Sigmoid colon (tissue), 6 donors: ENCODE measurements at regions not wholly inside any gene's neighbourhood (a gene's known extent, or its start where the extent isn't known, plus 50 kb on each side); places are given as distances from the start of the nearest gene placed in this dataset.

ENCODE experiments used
- DNase-seq: peaks from one replicate; pipeline ENCODE4 v3.0.0-alpha.2; 2019
- H3K27ac ChIP-seq, 4 donors: fragments of 200-600 bp; sonication (generic); one replicate each; pipeline ENCODE4 v1.5.1; 2016 to 2019; ENCODE audit warnings: mild to moderate bottlenecking in 1 of 4
- H3K27me3 ChIP-seq, 3 donors: fragments of 200-600 bp; sonication (generic); one replicate each; pipeline ENCODE4 v1.5.1; 2019; ENCODE audit warnings: mild to moderate bottlenecking in 1 of 3
- H3K36me3 ChIP-seq, 4 donors: fragments of 200-600 bp; sonication (generic); one replicate each; pipeline ENCODE4 v1.5.1; 2016 to 2019
- H3K4me1 ChIP-seq, 4 donors: fragments of 200-600 bp; sonication (generic); one replicate each; pipeline ENCODE4 v1.5.1; 2017 to 2019
- H3K4me3 ChIP-seq, 4 donors: fragments of 200-600 bp; sonication (generic); one replicate each; pipeline ENCODE4 v1.5.1; 2017 to 2019; ENCODE audit warnings: mild to moderate bottlenecking in 2 of 4, moderate library complexity in 1 of 4
- H3K9me3 ChIP-seq, 4 donors: fragments of 200-600 bp in 3 of 4; sonication (generic) in 3 of 4; one replicate each; pipeline versions ENCODE4 v1.5.1 to v1.6.1; 2013 to 2019
- CTCF ChIP-seq, 4 experiments: fragments of 450-650 bp in 3 of 4; fragments of 200-600 bp in 1 of 4; IDR thresholded peaks; one replicate each; pipeline ENCODE4 v1.5.1; 2016 to 2019; ENCODE audit warnings: antibody characterized with exemption in 4 of 4, mild to moderate bottlenecking in 3 of 4, moderate library complexity in 2 of 4
- EP300 ChIP-seq, 4 donors: sonication (generic); formaldehyde crosslinking; IDR thresholded peaks; one replicate each; pipeline ENCODE4 v1.6.1; 2017; ENCODE audit warnings: antibody characterized with exemption in 4 of 4
- POLR2A ChIP-seq, 2 donors: fragments of 450-650 bp; IDR thresholded peaks; one replicate each; pipeline ENCODE4 v1.6.1; 2016; ENCODE audit warnings: antibody characterized with exemption in 2 of 2, mild to moderate bottlenecking in 2 of 2, moderate library complexity in 2 of 2
- POLR2AphosphoS5 ChIP-seq, 4 donors: sonication (generic); formaldehyde crosslinking; IDR thresholded peaks; one replicate each; pipeline ENCODE4 v1.6.1; 2017; ENCODE audit warnings: antibody characterized with exemption in 4 of 4
- whole genome bisulfite sequencing, 2 donors: extraction: QIAGEN DNeasy Blood & Tissue Kit; methylation state at CpG; one replicate each; pipeline ENCODE4 v1.1.7; 2013; 5-methylcytosine and 5-hydroxymethylcytosine counted together
- intact Hi-C: fragments of 100-400 bp; cut with DNase I; formaldehyde crosslinking; loops from one replicate; pipeline ENCODE4 v1.15.1; 2023
- donor health status: healthy with polysubstance abuse.
- donor health status: healthy.

DNA sequence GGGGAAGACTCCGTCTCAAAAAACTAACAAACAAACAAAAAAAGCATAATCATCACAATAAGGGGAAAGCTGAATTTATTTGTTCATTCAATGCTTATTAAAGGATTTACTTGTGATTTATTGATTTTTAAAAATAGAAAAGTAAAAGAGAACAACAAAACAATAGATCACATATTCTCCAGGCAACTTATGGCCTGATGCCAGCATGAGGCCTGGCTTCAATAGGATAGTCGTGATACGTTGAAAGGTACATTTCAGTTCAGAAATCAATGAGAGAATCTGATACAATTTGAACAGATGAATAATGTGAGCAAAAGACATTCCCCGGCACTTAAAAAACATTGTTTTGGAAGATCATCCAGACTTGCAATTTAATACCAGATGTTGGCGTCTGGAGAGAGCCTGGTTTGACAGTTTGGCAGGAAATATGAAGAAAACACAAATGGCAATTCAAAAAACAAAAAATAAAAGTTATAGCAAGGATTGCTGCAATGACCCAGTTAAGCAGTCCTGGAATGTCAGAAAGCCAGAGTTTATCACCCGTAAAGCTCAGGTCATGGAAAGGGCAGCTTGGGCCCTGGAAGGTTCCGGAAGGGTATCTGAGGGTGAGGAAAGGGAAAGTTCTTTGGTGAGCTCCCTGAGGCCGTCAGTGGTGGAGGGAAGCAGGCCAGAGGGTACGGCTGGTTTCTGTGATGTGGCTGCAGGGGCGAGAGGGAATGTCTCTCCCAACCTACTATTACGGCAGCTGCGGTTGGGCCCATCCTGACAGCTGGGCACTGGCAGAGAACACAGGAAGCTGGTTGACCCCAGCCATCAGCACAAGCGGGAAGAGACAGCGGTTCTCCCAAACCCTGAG, 230.2 kb upstream of the HES1 start:
- peak overlapping the region in 1 of 4 donors; percentile 30 for H3K27ac ChIP-seq
- peaks cover 0 to 4% (median 0%) of the 10 kb centered on the region in 4 donors for H3K4me1 ChIP-seq
- H3K4me3 ChIP-seq: no peak overlapping the region
- intact Hi-C loops: no loop called here
- H3K9me3 ChIP-seq: peaks cover 0 to 2% (median 1%) of the 10 kb centered on the region in 4 donors
- H3K36me3 ChIP-seq: no peaks in the 10 kb centered on the region
- no peaks in the 10 kb centered on the region for H3K27me3 ChIP-seq
- 75 to 85% methylated on average over 14 of the region's 14 CpGs for WGBS, 2 donors
- no peak for DNase-seq
- TF ChIP-seq POLR2AphosphoS5 (IDR thresholded peaks at IDR 0.05) (no peak), POLR2A (IDR thresholded peaks at IDR 0.05) (no peak), CTCF (IDR thresholded peaks at IDR 0.05) (no peak), EP300 (IDR thresholded peaks at IDR 0.05) (no peak)

DNA sequence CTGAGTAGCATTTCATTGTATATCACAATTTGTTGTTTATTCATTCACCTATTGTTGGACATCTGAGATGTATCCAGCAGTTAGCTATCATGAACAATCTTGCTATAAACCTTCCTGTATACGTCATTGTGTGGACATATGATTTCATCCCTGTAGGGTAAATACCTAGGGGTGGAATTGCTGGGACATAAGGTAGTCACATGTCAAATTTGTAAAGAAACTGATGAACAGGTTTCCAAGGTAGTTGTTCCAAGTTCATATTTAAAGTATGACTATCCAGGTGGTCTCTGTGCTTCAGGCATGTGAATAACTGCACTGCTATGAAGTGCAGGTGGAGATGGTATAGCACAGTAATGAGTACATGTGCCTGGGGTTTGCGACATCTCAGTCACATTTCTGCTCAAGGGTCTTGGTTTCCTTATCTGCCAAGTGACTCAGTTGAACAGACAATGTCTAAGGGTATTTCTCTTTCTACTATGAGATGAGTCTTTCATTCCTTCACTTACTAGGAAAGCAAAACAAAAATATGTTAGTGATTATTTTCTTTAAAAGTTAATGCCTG, 229.0 kb upstream of the HES1 start:
- no peak overlapping the region for H3K27ac ChIP-seq
- no peaks in the 10 kb centered on the region for H3K36me3 ChIP-seq
- no peak overlapping the region for H3K4me3 ChIP-seq
- DNase-seq: no peak
- H3K9me3 ChIP-seq: peaks cover 0 to 2% (median 0%) of the 10 kb centered on the region in 4 donors
- 88 to 92% methylated on average over 2 of the region's 2 CpGs for WGBS, 2 donors
- intact Hi-C loops: no loop called here
- H3K27me3 ChIP-seq: no peaks in the 10 kb centered on the region
- peaks cover 0 to 4% (median 0%) of the 10 kb centered on the region in 4 donors for H3K4me1 ChIP-seq
- TF ChIP-seq CTCF (IDR thresholded peaks at IDR 0.05): no peak
- TF ChIP-seq EP300 (IDR thresholded peaks at IDR 0.05): no peak
- TF ChIP-seq POLR2A (IDR thresholded peaks at IDR 0.05): no peak
- no peak for TF ChIP-seq POLR2AphosphoS5 (IDR thresholded peaks at IDR 0.05)

DNA sequence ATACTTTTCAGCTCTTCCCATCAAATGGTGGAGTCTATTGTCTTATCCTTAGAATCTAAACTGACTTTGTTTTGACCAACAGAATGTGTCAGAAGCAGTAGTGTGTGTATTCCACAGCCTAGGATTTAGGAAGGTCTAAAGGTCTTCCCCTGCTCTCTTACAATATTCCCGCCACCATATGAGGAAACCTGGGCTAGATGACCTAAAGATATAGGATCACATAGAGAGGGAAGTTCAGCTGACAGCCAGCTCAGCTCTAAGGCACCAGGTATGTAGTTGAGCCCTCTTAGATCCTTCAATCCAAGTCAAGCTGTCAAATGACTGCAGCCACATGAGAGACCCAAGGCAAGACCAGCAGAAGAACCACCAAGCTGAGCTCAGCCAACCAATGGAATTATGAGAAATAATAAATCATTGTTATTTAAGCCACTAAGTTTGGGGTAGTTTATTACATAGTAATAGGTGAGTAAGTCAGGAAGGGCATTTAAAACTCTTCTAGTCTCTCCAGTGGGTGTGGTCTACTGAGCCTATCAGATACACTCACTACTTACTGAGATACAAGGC, 227.7 kb upstream of the HES1 start:
- H3K4me1 ChIP-seq: peaks cover 0 to 4% (median 0%) of the 10 kb centered on the region in 4 donors
- TF ChIP-seq POLR2A (IDR thresholded peaks at IDR 0.05): no peak
- TF ChIP-seq EP300 (IDR thresholded peaks at IDR 0.05): no peak
- TF ChIP-seq POLR2AphosphoS5 (IDR thresholded peaks at IDR 0.05): no peak
- TF ChIP-seq CTCF (IDR thresholded peaks at IDR 0.05): no peak
- no peaks in the 10 kb centered on the region for H3K27me3 ChIP-seq
- peaks cover 0 to 2% (median 0%) of the 10 kb centered on the region in 4 donors for H3K9me3 ChIP-seq
- H3K27ac ChIP-seq: no peak overlapping the region
- intact Hi-C loops: no loop called here
- 98% methylated on average over 1 of the region's 1 CpG for WGBS, 2 donors
- DNase-seq: no peak
- H3K4me3 ChIP-seq: no peak overlapping the region
- no peaks in the 10 kb centered on the region for H3K36me3 ChIP-seq

DNA sequence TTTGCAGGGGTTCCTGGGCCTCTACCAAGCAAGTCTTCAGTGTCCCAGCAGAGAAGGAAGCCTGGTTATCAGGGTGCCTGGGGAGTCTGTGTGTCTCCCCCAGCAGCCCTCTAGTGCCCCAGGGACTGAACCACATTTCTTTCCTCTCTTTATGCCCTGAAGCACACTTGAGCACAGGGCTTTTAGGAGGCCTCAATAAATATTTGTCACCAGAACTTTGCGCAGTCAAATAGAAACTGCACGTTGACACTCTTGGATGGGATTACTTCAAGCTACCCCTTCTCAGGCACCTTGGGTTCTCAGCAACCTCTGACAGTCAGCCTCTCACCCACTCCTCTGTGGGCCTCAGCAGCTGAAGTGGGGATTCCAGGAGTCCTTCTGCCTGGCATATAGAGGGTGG, 226.6 kb upstream of the HES1 start:
- TF ChIP-seq EP300 (IDR thresholded peaks at IDR 0.05) (no peak), CTCF (IDR thresholded peaks at IDR 0.05) (no peak), POLR2A (IDR thresholded peaks at IDR 0.05) (no peak), POLR2AphosphoS5 (IDR thresholded peaks at IDR 0.05) (no peak)
- 78 to 85% methylated on average over 2 of the region's 2 CpGs for WGBS, 2 donors

More for the DNA sequence above, 226.6 kb upstream of the HES1 start:
- Histone ChIP-seq H3K4me3 (no peak overlapping the region), H3K27me3 (no peaks in the 10 kb centered on the region), H3K27ac (no peak overlapping the region), H3K36me3 (no peaks in the 10 kb centered on the region), H3K4me1 (peaks cover 0 to 4% (median 0%) of the 10 kb centered on the region in 4 donors), H3K9me3 (peaks cover 0 to 2% (median 0%) of the 10 kb centered on the region in 4 donors)
- no peak for DNase-seq
- intact Hi-C loops: no loop called here
